GM12872 (cell line): ENCODE measurements at regions not wholly inside any gene's neighbourhood (a gene's known extent, or its start where the extent isn't known, plus 50 kb on each side); places are given as distances from the start of the nearest gene placed in this dataset.

Experiments used
- CTCF ChIP-seq: IDR thresholded peaks from 3 replicates; pipeline ENCODE4 v1.5.1; 2011; ENCODE audit warnings: low read depth, mild to moderate bottlenecking, low read length, moderate library complexity; ENCODE audit not compliant: insufficient read depth

- no peak for TF ChIP-seq CTCF
Measured at GRCh38 chr2:38446418-38446817, 69.3 kb upstream of the ATL2 start.

GRCh38 chr2:38444247-38444646, 67.2 kb upstream of the ATL2 start:
- TF ChIP-seq CTCF = no peak

GRCh38 chr2:38442643-38443541, 65.8 kb upstream of the ATL2 start:
- TF ChIP-seq CTCF = no peak

GRCh38 chr2:38441346-38441745, 64.3 kb upstream of the ATL2 start:
- no peak for TF ChIP-seq CTCF

- TF ChIP-seq CTCF = no peak
Measured at GRCh38 chr2:38440655-38441054, 63.6 kb upstream of the ATL2 start.

GRCh38 chr2:38439863-38440262, 62.8 kb upstream of the ATL2 start:
- TF ChIP-seq CTCF = no peak

- TF ChIP-seq CTCF = no peak
Measured at GRCh38 chr2:38438883-38439612, 62.0 kb upstream of the ATL2 start.
